Neural cell (in vitro differentiated cells): ENCODE measurements at regions not wholly inside any gene's neighbourhood (a gene's known extent, or its start where the extent isn't known, plus 50 kb on each side); places are given as distances from the start of the nearest gene placed in this dataset.

Source experiments
- H2AFZ ChIP-seq: fragments of 200-600, 300-800 bp; sonication (generic), shearing (Covaris generic); 2 replicates; pipeline ENCODE4 v1.6.0; 2014; ENCODE audit warnings: low read depth, mild to moderate bottlenecking, antibody characterized with exemption, low read length, moderate library complexity
- H3F3A ChIP-seq: fragments of 200-600 bp; shearing (Covaris generic); 2 replicates; pipeline ENCODE4 v1.6.1; 2016; ENCODE audit warnings: mild to moderate bottlenecking, moderate library complexity, mixed read lengths, antibody characterized with exemption, low read length; ENCODE audit not compliant: insufficient read depth, poor library complexity, severe bottlenecking
- H3K27ac ChIP-seq: fragments of 200-600, 300-800 bp; sonication (generic), shearing (Covaris generic); 2 replicates; pipeline ENCODE4 v1.5.1; 2014; ENCODE audit warnings: mild to moderate bottlenecking, low read length, moderate library complexity
- H3K27me3 ChIP-seq: fragments of 300-800, 200-600 bp; sonication (generic), shearing (Covaris generic); 2 replicates; pipeline ENCODE4 v1.6.0; 2014; ENCODE audit warnings: mild to moderate bottlenecking, low read depth, low read length, moderate library complexity; ENCODE audit not compliant: insufficient read depth
- H3K36me3 ChIP-seq: fragments of 300-800, 200-600 bp; sonication (generic), shearing (Covaris generic); 2 replicates; pipeline ENCODE4 v1.5.1; 2014; ENCODE audit warnings: mild to moderate bottlenecking, antibody characterized with exemption, low read length, moderate library complexity; ENCODE audit not compliant: insufficient read depth
- H3K4me2 ChIP-seq: fragments of 300-800, 200-600 bp; sonication (generic), shearing (Covaris generic); 2 replicates; pipeline ENCODE4 v1.6.0; 2014; ENCODE audit warnings: mild to moderate bottlenecking, low read length
- H3K4me3 ChIP-seq: fragments of 300-800, 200-600 bp; sonication (generic), shearing (Covaris generic); 2 replicates; pipeline ENCODE4 v1.5.1; 2014; ENCODE audit warnings: mild to moderate bottlenecking, low read length, moderate library complexity
- H3K79me2 ChIP-seq: fragments of 200-600 bp; shearing (Covaris generic); replicated peaks from 2 replicates; pipeline ENCODE4 v1.6.0; 2014; ENCODE audit warnings: mild to moderate bottlenecking, low read length, moderate library complexity; ENCODE audit not compliant: insufficient read depth
- H3K9ac ChIP-seq: fragments of 300-800, 200-600 bp; sonication (generic), shearing (Covaris generic); 2 replicates; pipeline ENCODE4 v1.6.1; 2016; ENCODE audit warnings: mild to moderate bottlenecking, low read length, mixed read lengths
- H3K9me2 ChIP-seq: fragments of 200-600 bp; shearing (Covaris generic); 2 replicates; pipeline ENCODE4 v1.6.1; 2016; ENCODE audit warnings: mild to moderate bottlenecking, low read length, mixed read lengths; ENCODE audit not compliant: insufficient read depth
- H3K9me3 ChIP-seq: fragments of 200-600, 300-800 bp; sonication (generic), shearing (Covaris generic); 2 replicates; pipeline ENCODE4 v1.6.1; 2016; ENCODE audit warnings: mild to moderate bottlenecking, mixed run types, low read length, moderate library complexity, mixed read lengths
- H4K20me1 ChIP-seq: fragments of 200-600 bp; shearing (Covaris generic); 2 replicates; pipeline ENCODE4 v1.6.1; 2016; ENCODE audit warnings: mild to moderate bottlenecking, mixed run types; ENCODE audit not compliant: insufficient read depth
- CTCF ChIP-seq: fragments of 450-650 bp; IDR thresholded peaks from 2 replicates; pipeline ENCODE4 v1.5.1; 2014; ENCODE audit warnings: antibody characterized with exemption, mild to moderate bottlenecking, moderate library complexity; ENCODE audit not compliant: poor library complexity, severe bottlenecking
- EP300 ChIP-seq: fragments of 450-650 bp; conservative IDR thresholded peaks from 2 replicates; pipeline ENCODE4 v1.6.1; 2014; ENCODE audit warnings: antibody characterized with exemption, mild to moderate bottlenecking, moderate library complexity; ENCODE audit not compliant: poor library complexity, severe bottlenecking
- EZH2 ChIP-seq: fragments of 200-600, 300-800 bp; shearing (Covaris generic), sonication (generic); IDR thresholded peaks from 2 replicates; pipeline ENCODE4 v1.6.1; 2014; ENCODE audit warnings: antibody characterized with exemption, low read length, borderline replicate concordance, mild to moderate bottlenecking; ENCODE audit not compliant: insufficient read depth, poor library complexity, severe bottlenecking
- MXI1 ChIP-seq: fragments of 450-650 bp; conservative IDR thresholded peaks from 2 replicates; pipeline ENCODE4 v1.6.1; 2014; ENCODE audit warnings: antibody characterized with exemption, mild to moderate bottlenecking; ENCODE audit not compliant: poor library complexity, severe bottlenecking
- POLR2AphosphoS5 ChIP-seq: IDR thresholded peaks from 2 replicates; pipeline ENCODE4 v1.6.1; 2012
- RAD21 ChIP-seq: fragments of 450-650 bp; conservative IDR thresholded peaks from 2 replicates; pipeline ENCODE4 v1.6.1; 2014; ENCODE audit warnings: antibody characterized with exemption, mild to moderate bottlenecking, moderate library complexity
- REST ChIP-seq: IDR thresholded peaks from 2 replicates; pipeline ENCODE4 v1.6.1; 2012; ENCODE audit warnings: borderline replicate concordance
- SMC3 ChIP-seq: fragments of 450-650 bp; conservative IDR thresholded peaks from 2 replicates; pipeline ENCODE4 v1.6.1; 2014; ENCODE audit warnings: antibody characterized with exemption, mild to moderate bottlenecking, moderate library complexity; ENCODE audit not compliant: poor library complexity
- TAF1 ChIP-seq: IDR thresholded peaks from 2 replicates; pipeline ENCODE4 v1.6.1; 2012; ENCODE audit warnings: low read depth

GRCh38 chr22:48343461-48343860 is 1484.2 kb downstream of the BRD1 start:
- Histone ChIP-seq H2AFZ (no peak overlapping the region), H3K9ac (no peak overlapping the region), H3K79me2 (no peaks in the 10 kb centered on the region), H3K27ac (no peak overlapping the region), H3K9me2 (no peaks in the 10 kb centered on the region), H3F3A (no peaks in the 10 kb centered on the region), H4K20me1 (no peaks in the 10 kb centered on the region), H3K9me3 (no peaks in the 10 kb centered on the region), H3K4me3 (no peak overlapping the region), H3K36me3 (no peaks in the 10 kb centered on the region), H3K27me3 (no peaks in the 10 kb centered on the region), H3K4me2 (no peak overlapping the region)
- TF ChIP-seq REST (no peak), MXI1 (no peak), EP300 (no peak), CTCF (no peak), EZH2 (no peak), SMC3 (no peak), TAF1 (no peak), RAD21 (no peak), POLR2AphosphoS5 (no peak)

GRCh38 chr22:48342732-48343131 is 1484.9 kb downstream of the BRD1 start:
- Histone ChIP-seq H3F3A (no peaks in the 10 kb centered on the region), H3K9me2 (no peaks in the 10 kb centered on the region), H3K9ac (no peak overlapping the region), H4K20me1 (no peaks in the 10 kb centered on the region), H3K27ac (no peak overlapping the region), H3K36me3 (no peaks in the 10 kb centered on the region), H3K27me3 (no peaks in the 10 kb centered on the region), H2AFZ (no peak overlapping the region), H3K4me2 (no peak overlapping the region), H3K9me3 (no peaks in the 10 kb centered on the region), H3K4me3 (no peak overlapping the region), H3K79me2 (no peaks in the 10 kb centered on the region)
- no peak for TF ChIP-seq CTCF
- TF ChIP-seq EP300, result no peak
- no peak for TF ChIP-seq TAF1
- no peak for TF ChIP-seq RAD21
- no peak for TF ChIP-seq MXI1
- TF ChIP-seq POLR2AphosphoS5, result no peak
- TF ChIP-seq EZH2, result no peak
- no peak for TF ChIP-seq SMC3
- TF ChIP-seq REST, result no peak
